ENCODE measurements at regions not wholly inside any gene's neighbourhood (a gene's known extent, or its start where the extent isn't known, plus 50 kb on each side); places are given as distances from the start of the nearest gene placed in this dataset.
"Not testable (repeated sequence)": the region's sequence is repeated elsewhere in the genome, so short reads cannot be mapped to it uniquely, and the experiment has no call there.

- Histone ChIP-seq H3K27me3 (ENCODE audit: insufficient read depth, low read length, poor library complexity) (no peaks in the 10 kb centered on the region), H3K9ac (ENCODE audit: low read depth, low read length) (no peak overlapping the region), H3K4me1 (ENCODE audit: insufficient read depth, low read length) (no peaks in the 10 kb centered on the region), H3K4me2 (ENCODE audit: insufficient read depth, low read length) (no peak overlapping the region), H3K4me3 (ENCODE audit: low read depth in 1 of 2, low read length in 2 of 2) (no peak overlapping the region), H3K9me3 (ENCODE audit: insufficient read depth, low read length, severe bottlenecking) (peaks cover 3% of the 10 kb centered on the region), H3K27ac (ENCODE audit: low read length) (no peak overlapping the region), H2AFZ (ENCODE audit: low read depth, low read length) (no peak overlapping the region), H4K20me1 (ENCODE audit: insufficient read depth, low read length) (no peaks in the 10 kb centered on the region), H3K79me2 (ENCODE audit: insufficient read depth, low read length) (no peaks in the 10 kb centered on the region), H3K36me3 (ENCODE audit: insufficient read depth, low read length) (no peaks in the 10 kb centered on the region)
- ATAC-seq (ENCODE audit: insufficient read depth, low read depth) = no peak
- no peak for DNase-seq
- TF ChIP-seq CTCF (IDR thresholded peaks at IDR 0.05; ENCODE audit: borderline replicate concordance, extremely low read depth, low read length, poor library complexity, severe bottlenecking) (no peak), EZH2 (IDR thresholded peaks at IDR 0.05; ENCODE audit: borderline replicate concordance, low read depth, low read length, severe bottlenecking) (no peak)
Observed at GRCh38 chr1:185541871-185542301, 192.3 kb upstream of the HMCN1 start.

- Histone ChIP-seq H3K4me3 (ENCODE audit: low read depth in 1 of 2, low read length in 2 of 2) (no peak overlapping the region), H4K20me1 (ENCODE audit: insufficient read depth, low read length) (no peaks in the 10 kb centered on the region), H3K4me2 (ENCODE audit: insufficient read depth, low read length) (no peak overlapping the region), H3K9ac (ENCODE audit: low read depth, low read length) (no peak overlapping the region), H2AFZ (ENCODE audit: low read depth, low read length) (no peak overlapping the region), H3K36me3 (ENCODE audit: insufficient read depth, low read length) (no peaks in the 10 kb centered on the region), H3K27ac (ENCODE audit: low read length) (no peak overlapping the region), H3K9me3 (ENCODE audit: insufficient read depth, low read length, severe bottlenecking) (peaks cover 3% of the 10 kb centered on the region), H3K79me2 (ENCODE audit: insufficient read depth, low read length) (no peaks in the 10 kb centered on the region), H3K4me1 (ENCODE audit: insufficient read depth, low read length) (no peaks in the 10 kb centered on the region), H3K27me3 (ENCODE audit: insufficient read depth, low read length, poor library complexity) (no peaks in the 10 kb centered on the region)
- DNase-seq (no peak), ATAC-seq (ENCODE audit: insufficient read depth, low read depth) (no peak)
- TF ChIP-seq CTCF (IDR thresholded peaks at IDR 0.05; ENCODE audit: borderline replicate concordance, extremely low read depth, low read length, poor library complexity, severe bottlenecking) = no peak
- no peak for TF ChIP-seq EZH2 (IDR thresholded peaks at IDR 0.05; ENCODE audit: borderline replicate concordance, low read depth, low read length, severe bottlenecking)
Observed at GRCh38 chr1:185540295-185540694, 193.9 kb upstream of the HMCN1 start.

- Histone ChIP-seq H3K9ac (ENCODE audit: low read depth, low read length) (no peak overlapping the region), H3K9me3 (ENCODE audit: insufficient read depth, low read length, severe bottlenecking) (peaks cover 3% of the 10 kb centered on the region), H3K4me2 (ENCODE audit: insufficient read depth, low read length) (no peak overlapping the region), H4K20me1 (ENCODE audit: insufficient read depth, low read length) (no peaks in the 10 kb centered on the region), H2AFZ (ENCODE audit: low read depth, low read length) (no peak overlapping the region), H3K36me3 (ENCODE audit: insufficient read depth, low read length) (no peaks in the 10 kb centered on the region), H3K27ac (ENCODE audit: low read length) (no peak overlapping the region), H3K79me2 (ENCODE audit: insufficient read depth, low read length) (no peaks in the 10 kb centered on the region), H3K27me3 (ENCODE audit: insufficient read depth, low read length, poor library complexity) (no peaks in the 10 kb centered on the region), H3K4me3 (ENCODE audit: low read depth in 1 of 2, low read length in 2 of 2) (no peak overlapping the region), H3K4me1 (ENCODE audit: insufficient read depth, low read length) (no peaks in the 10 kb centered on the region)
- no peak for ATAC-seq (ENCODE audit: insufficient read depth, low read depth)
- peak; percentile 11 for DNase-seq
- TF ChIP-seq CTCF (IDR thresholded peaks at IDR 0.05; ENCODE audit: borderline replicate concordance, extremely low read depth, low read length, poor library complexity, severe bottlenecking) (no peak), EZH2 (IDR thresholded peaks at IDR 0.05; ENCODE audit: borderline replicate concordance, low read depth, low read length, severe bottlenecking) (no peak)
Observed at GRCh38 chr1:185539277-185539943, 194.8 kb upstream of the HMCN1 start.

- not testable (repeated sequence) for H3K27me3 ChIP-seq (ENCODE audit: insufficient read depth, low read length, poor library complexity); ATAC-seq (ENCODE audit: insufficient read depth, low read depth)
Observed at GRCh38 chr1:185538309-185538898, 195.8 kb upstream of the HMCN1 start.

More at GRCh38 chr1:185538309-185538898, 195.8 kb upstream of the HMCN1 start:
- H3K4me1 ChIP-seq (ENCODE audit: insufficient read depth, low read length); H3K79me2 ChIP-seq (ENCODE audit: insufficient read depth, low read length); H3K27ac ChIP-seq (ENCODE audit: low read length); H3K9ac ChIP-seq (ENCODE audit: low read depth, low read length); H4K20me1 ChIP-seq (ENCODE audit: insufficient read depth, low read length); H3K4me3 ChIP-seq (ENCODE audit: low read depth in 1 of 2, low read length in 2 of 2); H3K9me3 ChIP-seq (ENCODE audit: insufficient read depth, low read length, severe bottlenecking); H2AFZ ChIP-seq (ENCODE audit: low read depth, low read length); DNase-seq; H3K4me2 ChIP-seq (ENCODE audit: insufficient read depth, low read length); H3K36me3 ChIP-seq (ENCODE audit: insufficient read depth, low read length): not testable (repeated sequence)
